K562 (cell line): ENCODE measurements at regions not wholly inside any gene's neighbourhood (a gene's known extent, or its start where the extent isn't known, plus 50 kb on each side); places are given as distances from the start of the nearest gene placed in this dataset.
A peak's percentile ranks its signal among the peaks of the same experiment; 100 is the strongest.

Experiments used
- BHLHE40 ChIP-seq: IDR thresholded peaks from 2 replicates; pipeline ENCODE4 v1.6.1; 2011; ENCODE audit warnings: low read length, improper control_type of control experiment
- CTBP1 ChIP-seq: fragments of 450-650 bp; IDR thresholded peaks from 2 replicates; pipeline ENCODE4 v1.6.1; 2016; ENCODE audit warnings: borderline replicate concordance
- DPF2 ChIP-seq: fragments of 450-650 bp; IDR thresholded peaks from 2 replicates; pipeline ENCODE4 v1.6.1; 2016
- ESRRA ChIP-seq: fragments of 450-650 bp; IDR thresholded peaks from 2 replicates; pipeline ENCODE4 v1.6.1; 2014; ENCODE audit warnings: low read depth, mild to moderate bottlenecking, moderate library complexity, borderline replicate concordance
- HCFC1 ChIP-seq: IDR thresholded peaks from 2 replicates; pipeline ENCODE4 v1.6.1; 2012; ENCODE audit warnings: low read depth, low read length, improper control_type of control experiment
- KAT8 ChIP-seq: fragments of 450-650 bp; IDR thresholded peaks from 2 replicates; pipeline ENCODE4 v1.6.1; 2016; ENCODE audit warnings: low read depth, mild to moderate bottlenecking
- MAFF ChIP-seq: IDR thresholded peaks from 2 replicates; pipeline ENCODE4 v1.6.1; 2012; ENCODE audit warnings: low read length, improper control_type of control experiment
- SMARCA4 ChIP-seq: fragments of 450-650 bp; IDR thresholded peaks from 2 replicates; pipeline ENCODE4 v1.6.1; 2016
- SMARCA5 ChIP-seq: fragments of 450-650 bp; IDR thresholded peaks from 2 replicates; pipeline ENCODE4 v1.6.1; 2016
- XRCC5 ChIP-seq: fragments of 200-400 bp; formaldehyde crosslinking; IDR thresholded peaks from 2 replicates; pipeline ENCODE4 v1.6.1; 2017; ENCODE audit warnings: low read depth, mild to moderate bottlenecking, low read length
- ZNF589 ChIP-seq: fragments of 200-800 bp; sonication (Bioruptor generic); IDR thresholded peaks from 2 replicates; pipeline ENCODE4 v1.6.1; 2016; ENCODE audit warnings: low read depth, missing genetic modification characterization, missing compliant biosample characterization
- TF ChIP-seq, protein P1 (sequence below), 2 experiments: fragments of 450-650 bp; IDR thresholded peaks; 2 replicates each; pipeline ENCODE4 v1.6.1; 2016; ENCODE audit warnings: mild to moderate bottlenecking in 2 of 2, borderline replicate concordance in 1 of 2, low read depth in 1 of 2, moderate library complexity in 1 of 2
- TF ChIP-seq, protein P2 (sequence below): IDR thresholded peaks from 3 replicates; pipeline ENCODE4 v1.6.1; 2011; ENCODE audit warnings: borderline replicate concordance, mild to moderate bottlenecking, moderate library complexity; ENCODE audit not compliant: insufficient read length; ENCODE audit errors: extremely low read depth
- TF ChIP-seq, protein P3 (sequence below): fragments of 200-800 bp; sonication (Bioruptor generic); IDR thresholded peaks from 2 replicates; pipeline ENCODE4 v1.6.1; 2017; ENCODE audit warnings: missing genetic modification characterization, missing compliant biosample characterization

DNA sequence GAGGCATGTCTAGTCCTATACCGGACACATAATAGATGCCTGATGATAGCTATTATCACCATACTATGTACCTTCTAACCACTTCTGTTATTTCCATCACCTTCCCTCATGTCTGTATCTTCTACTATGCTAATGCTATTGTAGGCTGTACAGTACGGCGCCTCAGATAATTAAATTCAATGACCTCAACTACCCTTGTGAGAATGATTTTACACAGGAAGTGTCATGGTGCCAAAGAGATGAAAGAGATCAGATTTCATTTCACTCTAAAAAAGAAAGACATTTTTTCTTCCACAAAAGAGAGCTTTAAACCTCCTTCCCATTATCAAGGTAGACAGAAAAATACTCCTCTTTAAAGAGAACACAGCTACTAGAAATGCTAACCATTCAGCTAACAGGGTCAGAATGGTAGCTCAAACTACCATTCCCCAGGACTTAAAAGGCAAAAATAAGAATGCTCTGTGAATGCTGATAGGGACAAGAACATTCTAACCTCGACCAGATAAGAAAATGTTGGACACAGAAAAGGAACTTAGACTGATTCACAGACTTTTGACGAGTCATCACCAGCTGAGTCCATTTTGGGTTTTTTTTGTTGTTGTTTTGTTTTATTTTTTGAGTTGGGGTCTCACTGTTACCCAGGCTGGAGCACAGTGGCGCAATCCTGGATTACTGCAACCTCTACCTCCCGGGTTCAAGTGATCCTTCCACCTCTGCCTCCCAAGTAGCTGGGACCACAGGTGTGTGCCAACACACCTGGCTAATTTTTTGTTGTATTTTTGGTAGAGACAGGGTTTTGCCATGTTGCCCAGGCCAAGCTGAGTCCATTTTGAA, 99.2 kb upstream of the RAPGEF2 start (continued):
- TF ChIP-seq, protein P1, sequence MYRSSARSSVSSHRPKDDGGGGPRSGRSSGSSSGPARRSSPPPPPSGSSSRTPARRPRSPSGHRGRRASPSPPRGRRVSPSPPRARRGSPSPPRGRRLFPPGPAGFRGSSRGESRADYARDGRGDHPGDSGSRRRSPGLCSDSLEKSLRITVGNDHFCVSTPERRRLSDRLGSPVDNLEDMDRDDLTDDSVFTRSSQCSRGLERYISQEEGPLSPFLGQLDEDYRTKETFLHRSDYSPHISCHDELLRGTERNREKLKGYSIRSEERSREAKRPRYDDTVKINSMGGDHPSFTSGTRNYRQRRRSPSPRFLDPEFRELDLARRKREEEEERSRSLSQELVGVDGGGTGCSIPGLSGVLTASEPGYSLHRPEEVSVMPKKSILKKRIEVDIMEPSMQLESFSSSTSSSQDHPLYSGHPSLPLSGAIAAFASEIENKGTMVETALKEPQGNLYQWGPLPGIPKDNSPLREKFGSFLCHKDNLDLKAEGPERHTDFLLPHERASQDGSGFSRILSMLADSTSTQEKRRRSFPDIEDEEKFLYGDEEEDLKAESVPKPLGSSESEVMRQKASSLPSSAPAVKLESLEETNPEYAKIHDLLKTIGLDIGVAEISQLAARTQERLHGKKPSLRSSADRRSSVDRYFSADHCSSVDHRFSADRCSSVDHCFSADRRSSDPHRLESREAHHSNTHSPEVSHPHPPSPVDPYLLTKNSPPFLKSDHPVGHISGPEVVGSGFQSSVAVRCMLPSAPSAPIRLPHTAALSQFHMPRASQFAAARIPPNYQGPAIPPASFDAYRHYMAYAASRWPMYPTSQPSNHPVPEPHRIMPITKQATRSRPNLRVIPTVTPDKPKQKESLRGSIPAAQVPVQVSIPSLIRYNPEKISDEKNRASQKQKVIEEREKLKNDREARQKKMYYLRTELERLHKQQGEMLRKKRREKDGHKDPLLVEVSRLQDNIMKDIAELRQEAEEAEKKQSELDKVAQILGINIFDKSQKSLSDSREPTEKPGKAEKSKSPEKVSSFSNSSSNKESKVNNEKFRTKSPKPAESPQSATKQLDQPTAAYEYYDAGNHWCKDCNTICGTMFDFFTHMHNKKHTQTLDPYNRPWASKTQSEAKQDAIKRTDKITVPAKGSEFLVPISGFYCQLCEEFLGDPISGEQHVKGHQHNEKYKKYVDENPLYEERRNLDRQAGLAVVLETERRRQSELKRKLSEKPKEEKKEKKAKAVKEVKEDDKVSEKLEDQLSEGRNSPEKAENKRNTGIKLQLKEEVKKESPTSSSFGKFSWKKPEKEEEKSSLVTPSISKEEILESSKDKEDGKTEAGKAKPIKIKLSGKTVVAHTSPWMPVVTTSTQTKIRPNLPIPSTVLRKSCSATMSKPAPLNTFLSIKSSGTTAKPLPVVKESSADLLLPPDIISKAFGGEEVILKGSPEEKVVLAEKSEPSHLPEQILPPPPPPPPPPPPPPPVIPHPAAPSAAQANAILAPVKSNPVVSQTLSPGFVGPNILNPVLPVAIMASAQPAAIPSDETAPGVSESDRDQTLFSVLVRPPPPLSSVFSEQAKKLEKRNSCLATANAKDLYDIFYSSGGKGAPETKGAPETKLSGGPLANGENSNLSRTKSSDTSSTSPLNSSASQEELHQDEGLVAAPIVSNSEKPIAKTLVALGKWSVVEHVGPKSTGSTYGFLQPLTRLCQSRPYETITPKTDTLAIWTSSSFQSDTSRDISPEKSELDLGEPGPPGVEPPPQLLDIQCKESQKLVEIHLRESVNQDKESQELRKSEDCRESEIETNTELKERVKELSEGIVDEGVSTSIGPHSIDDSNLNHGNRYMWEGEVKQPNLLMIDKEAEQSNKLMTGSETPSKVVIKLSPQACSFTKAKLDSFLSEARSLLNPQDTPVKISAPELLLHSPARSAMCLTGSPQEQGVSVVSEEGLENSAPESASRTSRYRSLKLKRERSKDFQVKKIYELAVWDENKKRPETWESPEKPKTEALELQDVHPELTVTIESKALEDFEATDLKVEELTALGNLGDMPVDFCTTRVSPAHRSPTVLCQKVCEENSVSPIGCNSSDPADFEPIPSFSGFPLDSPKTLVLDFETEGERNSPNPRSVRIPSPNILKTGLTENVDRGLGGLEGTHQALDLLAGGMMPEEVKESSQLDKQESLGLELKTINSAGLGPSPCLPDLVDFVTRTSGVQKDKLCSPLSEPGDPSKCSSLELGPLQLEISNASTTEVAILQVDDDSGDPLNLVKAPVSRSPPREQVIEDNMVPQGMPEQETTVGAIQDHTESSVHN (IDR thresholded peaks at IDR 0.05; ENCODE audit: borderline replicate concordance in 1 of 2, low read depth in 1 of 2), result peak in 1 of 2 experiments; percentile 88; a peak in 1 of 4 replicates
- TF ChIP-seq ZNF589 (CRISPR knock-in tag) (peak; percentile 13; the same call in 1 of the 2 replicates), MAFF (peak; percentile 75), ESRRA (peak; percentile 57; the same call in 1 of the 2 replicates), BHLHE40 (no peak), DPF2 (peak; percentile 92), SMARCA5 (no peak), XRCC5 (no peak), CTBP1 (0 out of 2 replicates have a peak, but pooled peaks have one; percentile 12), SMARCA4 (peak; percentile 90), HCFC1 (no peak), KAT8 (no peak)
- TF ChIP-seq, protein P2, sequence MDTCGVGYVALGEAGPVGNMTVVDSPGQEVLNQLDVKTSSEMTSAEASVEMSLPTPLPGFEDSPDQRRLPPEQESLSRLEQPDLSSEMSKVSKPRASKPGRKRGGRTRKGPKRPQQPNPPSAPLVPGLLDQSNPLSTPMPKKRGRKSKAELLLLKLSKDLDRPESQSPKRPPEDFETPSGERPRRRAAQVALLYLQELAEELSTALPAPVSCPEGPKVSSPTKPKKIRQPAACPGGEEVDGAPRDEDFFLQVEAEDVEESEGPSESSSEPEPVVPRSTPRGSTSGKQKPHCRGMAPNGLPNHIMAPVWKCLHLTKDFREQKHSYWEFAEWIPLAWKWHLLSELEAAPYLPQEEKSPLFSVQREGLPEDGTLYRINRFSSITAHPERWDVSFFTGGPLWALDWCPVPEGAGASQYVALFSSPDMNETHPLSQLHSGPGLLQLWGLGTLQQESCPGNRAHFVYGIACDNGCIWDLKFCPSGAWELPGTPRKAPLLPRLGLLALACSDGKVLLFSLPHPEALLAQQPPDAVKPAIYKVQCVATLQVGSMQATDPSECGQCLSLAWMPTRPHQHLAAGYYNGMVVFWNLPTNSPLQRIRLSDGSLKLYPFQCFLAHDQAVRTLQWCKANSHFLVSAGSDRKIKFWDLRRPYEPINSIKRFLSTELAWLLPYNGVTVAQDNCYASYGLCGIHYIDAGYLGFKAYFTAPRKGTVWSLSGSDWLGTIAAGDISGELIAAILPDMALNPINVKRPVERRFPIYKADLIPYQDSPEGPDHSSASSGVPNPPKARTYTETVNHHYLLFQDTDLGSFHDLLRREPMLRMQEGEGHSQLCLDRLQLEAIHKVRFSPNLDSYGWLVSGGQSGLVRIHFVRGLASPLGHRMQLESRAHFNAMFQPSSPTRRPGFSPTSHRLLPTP, result no peak
- TF ChIP-seq, protein P3, sequence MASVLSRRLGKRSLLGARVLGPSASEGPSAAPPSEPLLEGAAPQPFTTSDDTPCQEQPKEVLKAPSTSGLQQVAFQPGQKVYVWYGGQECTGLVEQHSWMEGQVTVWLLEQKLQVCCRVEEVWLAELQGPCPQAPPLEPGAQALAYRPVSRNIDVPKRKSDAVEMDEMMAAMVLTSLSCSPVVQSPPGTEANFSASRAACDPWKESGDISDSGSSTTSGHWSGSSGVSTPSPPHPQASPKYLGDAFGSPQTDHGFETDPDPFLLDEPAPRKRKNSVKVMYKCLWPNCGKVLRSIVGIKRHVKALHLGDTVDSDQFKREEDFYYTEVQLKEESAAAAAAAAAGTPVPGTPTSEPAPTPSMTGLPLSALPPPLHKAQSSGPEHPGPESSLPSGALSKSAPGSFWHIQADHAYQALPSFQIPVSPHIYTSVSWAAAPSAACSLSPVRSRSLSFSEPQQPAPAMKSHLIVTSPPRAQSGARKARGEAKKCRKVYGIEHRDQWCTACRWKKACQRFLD, result peak; percentile 77
